ENCODE measurements at regions not wholly inside any gene's neighbourhood (a gene's known extent, or its start where the extent isn't known, plus 50 kb on each side); places are given as distances from the start of the nearest gene placed in this dataset.

- Histone ChIP-seq H3K4me2 (ENCODE audit: insufficient read depth, low read length) (no peak overlapping the region), H3K27ac (ENCODE audit: low read depth, low read length) (no peak overlapping the region), H3K36me3 (ENCODE audit: insufficient read depth, low read length) (no peaks in the 10 kb centered on the region), H3K4me1 (ENCODE audit: insufficient read depth, low read length) (peaks cover 43% of the 10 kb centered on the region), H3K79me2 (ENCODE audit: insufficient read depth, low read length) (no peaks in the 10 kb centered on the region), H3K9me3 (ENCODE audit: low read depth, low read length) (no peaks in the 10 kb centered on the region), H3K27me3 (ENCODE audit: insufficient read depth, low read length) (no peaks in the 10 kb centered on the region), H2AFZ (ENCODE audit: low read length) (no peak overlapping the region), H4K20me1 (ENCODE audit: insufficient read depth, low read length) (no peaks in the 10 kb centered on the region), H3K4me3 (ENCODE audit: insufficient read depth, low read length) (no peak overlapping the region)
- no peak for TF ChIP-seq CTCF (IDR thresholded peaks at IDR 0.05; ENCODE audit: extremely low read depth, low read depth, low read length)
- no peak for DNase-seq (ENCODE audit: insufficient read length, low spot score, missing footprints)
Observed at GRCh38 chr15:39458131-39458530, 122.7 kb upstream of the THBS1 start.

- Histone ChIP-seq H3K4me1 (ENCODE audit: insufficient read depth, low read length) (peaks cover 37% of the 10 kb centered on the region), H3K27me3 (ENCODE audit: insufficient read depth, low read length) (no peaks in the 10 kb centered on the region), H3K27ac (ENCODE audit: low read depth, low read length) (no peak overlapping the region), H3K4me3 (ENCODE audit: insufficient read depth, low read length) (no peak overlapping the region), H3K9me3 (ENCODE audit: low read depth, low read length) (no peaks in the 10 kb centered on the region), H4K20me1 (ENCODE audit: insufficient read depth, low read length) (no peaks in the 10 kb centered on the region), H3K4me2 (ENCODE audit: insufficient read depth, low read length) (no peak overlapping the region), H2AFZ (ENCODE audit: low read length) (no peak overlapping the region), H3K79me2 (ENCODE audit: insufficient read depth, low read length) (no peaks in the 10 kb centered on the region), H3K36me3 (ENCODE audit: insufficient read depth, low read length) (no peaks in the 10 kb centered on the region)
- no peak for DNase-seq (ENCODE audit: insufficient read length, low spot score, missing footprints)
- no peak for TF ChIP-seq CTCF (IDR thresholded peaks at IDR 0.05; ENCODE audit: extremely low read depth, low read depth, low read length)
Observed at GRCh38 chr15:39459548-39459947, 121.3 kb upstream of the THBS1 start.

GRCh38 chr15:39460748-39461147 is 120.1 kb upstream of the THBS1 start:
- H3K4me1 ChIP-seq (ENCODE audit: insufficient read depth, low read length): peaks cover 25% of the 10 kb centered on the region
- H3K27me3 ChIP-seq (ENCODE audit: insufficient read depth, low read length): no peaks in the 10 kb centered on the region
- no peak overlapping the region for H3K4me2 ChIP-seq (ENCODE audit: insufficient read depth, low read length)
- H3K9me3 ChIP-seq (ENCODE audit: low read depth, low read length): peaks cover 3% of the 10 kb centered on the region
- H3K4me3 ChIP-seq (ENCODE audit: insufficient read depth, low read length): no peak overlapping the region
- no peaks in the 10 kb centered on the region for H4K20me1 ChIP-seq (ENCODE audit: insufficient read depth, low read length)
- no peaks in the 10 kb centered on the region for H3K36me3 ChIP-seq (ENCODE audit: insufficient read depth, low read length)
- no peak overlapping the region for H2AFZ ChIP-seq (ENCODE audit: low read length)
- H3K27ac ChIP-seq (ENCODE audit: low read depth, low read length): no peak overlapping the region
- no peak for TF ChIP-seq CTCF (IDR thresholded peaks at IDR 0.05; ENCODE audit: extremely low read depth, low read depth, low read length)
- no peak for DNase-seq (ENCODE audit: insufficient read length, low spot score, missing footprints)
- H3K79me2 ChIP-seq (ENCODE audit: insufficient read depth, low read length): no peaks in the 10 kb centered on the region

- H3K27me3 ChIP-seq (ENCODE audit: insufficient read depth, low read length): no peaks in the 10 kb centered on the region
- peak overlapping the region; percentile 71 for H3K27ac ChIP-seq (ENCODE audit: low read depth, low read length)
- H2AFZ ChIP-seq (ENCODE audit: low read length): no peak overlapping the region
- H3K79me2 ChIP-seq (ENCODE audit: insufficient read depth, low read length): no peaks in the 10 kb centered on the region
- no peak for TF ChIP-seq CTCF (IDR thresholded peaks at IDR 0.05; ENCODE audit: extremely low read depth, low read depth, low read length)
- no peak overlapping the region for H3K4me3 ChIP-seq (ENCODE audit: insufficient read depth, low read length)
- no peak for DNase-seq (ENCODE audit: insufficient read length, low spot score, missing footprints)
- H3K4me1 ChIP-seq (ENCODE audit: insufficient read depth, low read length): peaks cover 22% of the 10 kb centered on the region
- H3K36me3 ChIP-seq (ENCODE audit: insufficient read depth, low read length): no peaks in the 10 kb centered on the region
- no peak overlapping the region for H3K4me2 ChIP-seq (ENCODE audit: insufficient read depth, low read length)
- H3K9me3 ChIP-seq (ENCODE audit: low read depth, low read length): peaks cover 3% of the 10 kb centered on the region
- no peaks in the 10 kb centered on the region for H4K20me1 ChIP-seq (ENCODE audit: insufficient read depth, low read length)
Observed at GRCh38 chr15:39461536-39462130, 119.2 kb upstream of the THBS1 start.

Data from osteoblast (primary cell).